GM15510 (cell line): ENCODE measurements at regions not wholly inside any gene's neighbourhood (a gene's known extent, or its start where the extent isn't known, plus 50 kb on each side); places are given as distances from the start of the nearest gene placed in this dataset.

Experiments
- POLR2A ChIP-seq: IDR thresholded peaks from 3 replicates; pipeline ENCODE4 v1.6.1; 2011; ENCODE audit warnings: borderline replicate concordance; ENCODE audit not compliant: insufficient read length; ENCODE audit errors: extremely low read depth

- no peak for TF ChIP-seq POLR2A
These were observed 1455.3 kb downstream of the BRD1 start for GRCh38 chr22:48372390-48372789.

- no peak for TF ChIP-seq POLR2A
These were observed 1456.3 kb downstream of the BRD1 start for GRCh38 chr22:48371391-48371790.

DNA sequence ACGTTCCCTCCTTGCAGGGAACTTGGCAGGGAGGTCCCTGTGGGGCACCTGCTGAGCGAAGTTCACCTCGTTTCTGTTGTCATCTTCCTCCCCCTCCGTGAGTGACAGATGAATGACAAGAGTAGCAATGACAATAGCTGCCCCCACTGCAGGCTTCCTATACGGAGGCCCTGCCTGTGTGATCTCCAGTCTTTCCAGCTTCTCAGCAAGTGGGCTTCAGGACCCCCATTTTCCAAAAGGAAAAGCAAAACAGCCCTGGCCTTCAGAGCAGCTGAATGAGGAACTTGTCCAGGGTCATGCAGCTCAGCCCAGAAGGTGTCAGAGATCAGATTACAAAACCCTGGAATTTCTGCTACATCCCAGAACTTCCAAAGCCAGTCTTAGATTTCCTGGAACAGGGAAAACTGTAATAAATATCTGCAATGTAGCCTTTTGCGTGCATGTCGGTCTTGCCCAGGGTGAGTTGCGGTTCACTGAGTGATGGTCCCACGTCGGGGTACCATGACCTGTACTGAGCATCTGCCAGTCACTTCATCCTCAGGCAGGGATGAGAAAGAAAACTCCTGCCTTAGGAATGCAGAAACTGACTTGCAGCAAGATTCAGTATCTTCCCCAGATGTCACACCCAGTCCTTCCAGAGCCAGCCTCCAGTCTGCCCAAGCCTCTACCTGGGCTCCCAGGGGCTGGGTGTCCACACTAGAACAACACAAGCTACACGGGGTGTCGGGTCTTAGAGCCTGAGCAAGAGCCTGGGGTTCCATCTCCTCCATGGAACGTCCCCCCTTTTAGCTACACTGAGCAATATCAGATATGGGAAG, 1457.0 kb downstream of the BRD1 start:
- TF ChIP-seq POLR2A = no peak

- no peak for TF ChIP-seq POLR2A
These were observed 1457.7 kb downstream of the BRD1 start for GRCh38 chr22:48369789-48370507.

DNA sequence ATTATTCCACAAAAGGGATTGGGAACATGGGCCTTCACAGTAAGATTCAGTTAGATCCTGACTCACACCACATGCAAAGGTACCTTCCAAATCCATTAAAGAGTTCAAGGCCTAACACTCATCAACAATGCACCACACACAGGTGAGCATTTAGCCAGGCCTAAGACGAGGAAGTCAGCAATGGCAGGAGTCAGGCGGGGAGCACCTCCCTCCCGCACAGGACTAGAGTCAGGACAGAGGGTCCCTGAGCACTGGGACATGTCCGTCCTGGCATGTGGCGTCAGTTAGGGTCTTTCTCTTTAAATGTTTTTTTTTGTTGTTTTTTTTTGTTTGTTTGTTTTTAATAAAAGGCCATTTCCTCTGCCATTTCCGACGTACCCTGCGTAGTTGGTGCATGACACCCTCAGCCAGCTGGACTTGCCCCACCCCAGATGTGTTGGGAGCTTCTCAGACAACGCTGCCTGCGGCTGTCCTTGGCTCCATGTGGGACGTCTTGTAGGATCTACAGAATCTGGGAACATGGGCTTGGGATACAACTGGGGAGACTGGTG, 1458.6 kb downstream of the BRD1 start:
- no peak for TF ChIP-seq POLR2A

GRCh38 chr22:48367731-48368130, 1459.9 kb downstream of the BRD1 start:
- no peak for TF ChIP-seq POLR2A

DNA sequence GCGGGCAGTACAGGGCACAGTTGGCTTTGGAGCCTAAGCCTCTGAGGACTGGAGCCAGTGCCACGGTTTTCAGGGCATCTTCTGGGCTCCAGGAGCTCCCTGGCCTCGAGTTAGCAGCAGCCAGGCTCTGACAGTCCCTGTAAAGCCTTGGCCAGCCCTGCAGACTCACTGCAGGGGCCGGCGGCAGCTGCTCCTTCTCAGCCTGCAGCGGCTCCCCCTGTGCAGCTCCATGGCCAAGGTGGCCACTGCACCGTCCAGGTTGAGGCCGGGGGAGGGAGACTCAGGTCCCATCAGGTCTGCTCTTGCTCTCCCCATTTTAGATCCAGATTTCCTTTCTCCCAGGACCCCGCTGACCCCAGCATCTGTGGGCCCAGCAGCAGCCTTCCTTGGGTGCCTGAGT, 1461.1 kb downstream of the BRD1 start:
- no peak for TF ChIP-seq POLR2A

GRCh38 chr22:48366056-48366455, 1461.6 kb downstream of the BRD1 start:
- no peak for TF ChIP-seq POLR2A

GRCh38 chr22:48365386-48365785, 1462.3 kb downstream of the BRD1 start:
- no peak for TF ChIP-seq POLR2A

DNA sequence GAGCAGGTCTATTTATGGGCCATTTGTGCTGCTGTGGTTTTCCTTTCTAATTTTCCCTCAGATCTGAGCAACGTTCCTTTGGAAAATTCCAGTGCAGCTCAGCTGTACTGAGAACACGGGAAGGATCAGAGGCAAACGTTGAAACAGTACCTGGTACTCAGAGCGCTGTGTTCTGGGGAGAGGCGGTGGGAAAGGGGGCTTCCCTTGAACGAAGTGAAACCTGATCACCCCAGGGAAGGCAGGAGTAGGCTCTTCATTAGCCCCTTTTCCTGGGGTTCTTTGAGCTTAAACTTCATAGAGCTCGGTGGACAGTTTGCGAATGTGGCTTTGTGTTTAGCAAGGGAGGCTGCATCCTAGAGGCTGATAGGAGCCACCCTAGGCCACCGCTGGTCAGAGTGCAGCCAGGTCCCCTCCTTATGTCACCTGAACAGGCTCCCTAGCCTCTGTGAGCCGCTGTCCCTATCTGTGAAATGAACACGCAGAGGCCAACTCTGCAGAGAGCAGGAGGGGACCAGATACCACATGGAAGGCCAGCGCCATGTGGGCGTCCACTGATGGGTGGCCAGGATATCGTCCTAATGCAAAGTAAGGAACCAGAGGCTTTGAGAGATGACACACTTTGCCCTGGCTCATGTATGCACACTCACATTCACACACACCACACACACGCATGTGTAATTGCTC, 1464.8 kb downstream of the BRD1 start:
- TF ChIP-seq POLR2A = no peak

DNA sequence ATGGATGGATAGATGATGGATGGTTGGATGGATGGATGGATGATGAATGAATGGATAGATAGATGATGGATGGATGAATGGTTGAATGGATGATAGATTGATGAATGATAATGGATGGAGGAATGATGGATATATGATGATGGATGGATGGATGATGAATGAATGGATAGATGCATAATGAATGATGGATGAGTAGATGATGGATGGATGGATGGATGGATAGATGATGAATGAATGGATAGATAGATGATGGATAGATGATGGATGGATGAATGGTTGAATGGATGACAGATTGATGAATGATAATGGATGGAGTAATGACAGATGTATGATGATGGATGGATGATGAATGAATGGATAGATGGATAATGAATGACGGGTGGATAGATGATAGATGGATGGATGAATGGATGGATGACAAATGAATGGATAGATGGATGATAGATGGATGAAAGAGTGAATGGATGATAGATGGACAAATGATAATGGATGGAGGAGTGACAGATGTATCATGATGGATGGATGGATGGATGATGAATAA, 1466.5 kb downstream of the BRD1 start:
- no peak for TF ChIP-seq POLR2A

GRCh38 chr22:48359613-48359965, 1468.1 kb downstream of the BRD1 start:
- TF ChIP-seq POLR2A = no peak

- TF ChIP-seq POLR2A = no peak
These were observed 1468.6 kb downstream of the BRD1 start for GRCh38 chr22:48358886-48359612.

DNA sequence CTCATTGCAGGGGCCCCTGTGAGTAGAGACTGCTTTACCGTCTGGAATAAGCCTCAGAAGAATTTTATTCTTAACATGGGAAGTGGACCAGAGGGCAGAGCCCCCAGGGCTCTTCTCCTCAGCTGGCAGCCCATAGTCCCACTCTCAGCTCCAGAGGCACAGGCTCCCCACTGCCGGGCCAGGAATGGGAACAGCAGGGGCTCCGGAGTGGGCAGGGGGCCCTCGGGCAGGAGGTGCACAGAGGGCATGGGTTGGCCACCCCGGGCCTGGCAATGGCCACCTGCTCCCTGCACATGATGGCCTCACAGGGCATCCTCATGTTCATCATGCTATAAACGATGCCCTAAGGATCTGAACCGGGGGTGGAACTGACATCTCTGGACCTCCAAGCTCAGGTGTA, 1469.7 kb downstream of the BRD1 start:
- TF ChIP-seq POLR2A = no peak

DNA sequence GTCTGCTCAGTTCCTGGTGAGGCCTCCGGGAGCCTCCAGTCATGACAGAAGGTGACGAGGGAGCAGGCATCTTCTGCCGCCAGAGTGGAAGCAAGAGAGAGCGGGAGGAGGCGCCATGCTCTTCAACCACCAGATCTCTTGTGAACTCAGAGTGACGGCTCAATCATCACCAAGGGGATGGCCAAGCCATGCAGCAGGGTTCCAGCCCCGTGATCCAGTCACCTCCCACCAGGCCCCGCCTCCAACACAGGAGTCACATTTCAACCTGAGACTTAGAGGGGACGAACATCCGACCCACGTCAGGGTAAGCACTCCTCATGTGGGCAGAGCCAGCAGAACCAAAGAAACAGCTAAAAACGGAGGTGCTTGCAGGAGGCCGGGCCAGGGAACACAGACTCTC, 1470.5 kb downstream of the BRD1 start:
- no peak for TF ChIP-seq POLR2A

DNA sequence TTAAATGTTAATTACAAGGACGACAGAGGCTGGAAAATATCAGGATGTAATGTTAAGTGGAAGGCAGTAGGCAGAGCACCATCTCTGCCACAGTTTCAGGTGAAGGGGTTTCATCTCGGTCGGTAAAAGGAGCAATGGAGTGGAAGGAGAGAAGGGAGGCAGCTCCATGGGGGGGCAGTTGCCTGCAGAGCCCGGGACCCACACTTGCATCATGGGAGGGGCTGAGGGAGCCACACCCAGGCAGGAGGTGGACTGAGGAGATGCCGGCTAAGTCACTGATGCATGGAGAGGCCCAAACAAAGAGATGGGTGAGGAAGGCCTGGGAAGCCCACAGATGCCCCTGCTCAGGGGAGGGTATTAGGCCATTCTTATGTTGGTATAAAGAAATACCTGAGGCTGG, 1470.9 kb downstream of the BRD1 start:
- no peak for TF ChIP-seq POLR2A
